ENCODE measurements at regions not wholly inside any gene's neighbourhood (a gene's known extent, or its start where the extent isn't known, plus 50 kb on each side); places are given as distances from the start of the nearest gene placed in this dataset.

DNA sequence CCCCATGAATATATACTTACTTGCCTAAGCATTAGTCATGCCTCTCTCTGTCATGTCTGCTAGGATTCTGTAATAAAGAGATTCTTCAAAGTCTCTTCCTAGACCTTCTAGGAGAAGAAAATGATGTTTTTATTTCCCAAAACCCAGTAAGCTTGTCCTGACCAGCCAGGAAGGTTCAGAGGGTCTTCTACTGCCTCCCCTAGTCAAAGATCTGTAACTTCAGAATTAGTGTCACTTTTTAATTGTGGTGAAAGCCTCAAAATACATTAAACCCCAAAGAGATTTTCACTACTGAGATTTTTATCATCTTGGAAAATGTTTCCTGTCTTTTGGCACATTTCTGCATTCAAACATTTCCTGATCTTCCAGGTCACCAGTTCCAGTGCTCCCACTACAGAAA is 232.9 kb upstream of the STK17B start:
- TF ChIP-seq, protein P1, sequence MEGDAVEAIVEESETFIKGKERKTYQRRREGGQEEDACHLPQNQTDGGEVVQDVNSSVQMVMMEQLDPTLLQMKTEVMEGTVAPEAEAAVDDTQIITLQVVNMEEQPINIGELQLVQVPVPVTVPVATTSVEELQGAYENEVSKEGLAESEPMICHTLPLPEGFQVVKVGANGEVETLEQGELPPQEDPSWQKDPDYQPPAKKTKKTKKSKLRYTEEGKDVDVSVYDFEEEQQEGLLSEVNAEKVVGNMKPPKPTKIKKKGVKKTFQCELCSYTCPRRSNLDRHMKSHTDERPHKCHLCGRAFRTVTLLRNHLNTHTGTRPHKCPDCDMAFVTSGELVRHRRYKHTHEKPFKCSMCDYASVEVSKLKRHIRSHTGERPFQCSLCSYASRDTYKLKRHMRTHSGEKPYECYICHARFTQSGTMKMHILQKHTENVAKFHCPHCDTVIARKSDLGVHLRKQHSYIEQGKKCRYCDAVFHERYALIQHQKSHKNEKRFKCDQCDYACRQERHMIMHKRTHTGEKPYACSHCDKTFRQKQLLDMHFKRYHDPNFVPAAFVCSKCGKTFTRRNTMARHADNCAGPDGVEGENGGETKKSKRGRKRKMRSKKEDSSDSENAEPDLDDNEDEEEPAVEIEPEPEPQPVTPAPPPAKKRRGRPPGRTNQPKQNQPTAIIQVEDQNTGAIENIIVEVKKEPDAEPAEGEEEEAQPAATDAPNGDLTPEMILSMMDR (conservative IDR thresholded peaks at IDR 0.05 in 1 of 2, IDR thresholded peaks at IDR 0.05 in 1 of 2; ENCODE audit: low read depth in 1 of 2, low read length in 2 of 2): no peak
- no peak for TF ChIP-seq EZH2 (IDR thresholded peaks at IDR 0.05; ENCODE audit: low read length, missing control alignments)
